ENCODE measurements at regions not wholly inside any gene's neighbourhood (a gene's known extent, or its start where the extent isn't known, plus 50 kb on each side); places are given as distances from the start of the nearest gene placed in this dataset.

DNA sequence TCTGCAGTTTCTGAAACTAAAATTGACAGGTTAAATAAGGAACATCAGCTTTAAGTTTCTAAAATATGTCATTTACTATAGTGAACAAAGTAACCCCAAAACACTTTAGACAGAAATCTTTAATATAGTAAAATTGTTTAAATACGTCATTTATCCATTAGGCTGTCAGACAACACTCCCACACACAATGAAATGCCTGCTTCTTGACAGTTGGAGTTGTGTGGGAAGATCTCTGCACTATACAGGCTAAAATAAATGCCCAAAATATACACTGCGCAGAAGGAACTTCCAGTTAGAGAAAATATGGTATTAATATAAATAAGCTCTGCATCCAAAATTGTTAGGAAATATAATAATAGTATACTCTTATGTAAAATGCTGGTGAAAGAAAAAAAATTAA lies 794.4 kb downstream of the CDH18 start:
- no peak overlapping the region for H3K4me3 ChIP-seq (ENCODE audit: control insufficient read depth in 2 of 3, extremely low read depth in 1 of 3, insufficient read depth in 2 of 3, low read depth in 1 of 3, low read length in 3 of 3)
- H3K4me1 ChIP-seq (ENCODE audit: control insufficient read depth, extremely low read depth, insufficient read depth, low read length): no peaks in the 10 kb centered on the region
- no peaks in the 10 kb centered on the region for H3K79me2 ChIP-seq (ENCODE audit: control insufficient read depth, insufficient read depth, low read length)
- FAIRE-seq (no peak), DNase-seq (ENCODE audit: low read depth, low spot score) (no peak)
- H3K9me3 ChIP-seq (ENCODE audit: control insufficient read depth, low read depth, low read length): no peaks in the 10 kb centered on the region
- no peaks in the 10 kb centered on the region for H3K27me3 ChIP-seq (ENCODE audit: control insufficient read depth, extremely low read depth, insufficient read depth, low read length)
- H3K4me2 ChIP-seq (ENCODE audit: control insufficient read depth, extremely low read depth, insufficient read depth, low read depth, low read length): no peak overlapping the region
- no peak overlapping the region for H2AFZ ChIP-seq (ENCODE audit: control insufficient read depth, low read length)
- H3K36me3 ChIP-seq (ENCODE audit: control insufficient read depth in 2 of 2, extremely low read depth in 1 of 2, insufficient read depth in 2 of 2, low read length in 2 of 2): no peaks in the 10 kb centered on the region
- H3K9ac ChIP-seq (ENCODE audit: control insufficient read depth, extremely low read depth, insufficient read depth, low read length): no peak overlapping the region
- TF ChIP-seq EZH2 (IDR thresholded peaks at IDR 0.05; ENCODE audit: low read length): no peak
- no peaks in the 10 kb centered on the region for H4K20me1 ChIP-seq (ENCODE audit: control insufficient read depth, extremely low read depth, insufficient read depth, low read length)
- no peaks in the 10 kb centered on the region for H3K9me1 ChIP-seq (ENCODE audit: control insufficient read depth, extremely low read depth, insufficient read depth, low read length)
- H3K27ac ChIP-seq (ENCODE audit: control insufficient read depth, insufficient read depth, low read length): no peak overlapping the region
- dilution Hi-C loops (cut with MboI; ENCODE audit: extremely low pct_ligation_motif_present, low sequenced_read_pairs): no loop called here

DNA sequence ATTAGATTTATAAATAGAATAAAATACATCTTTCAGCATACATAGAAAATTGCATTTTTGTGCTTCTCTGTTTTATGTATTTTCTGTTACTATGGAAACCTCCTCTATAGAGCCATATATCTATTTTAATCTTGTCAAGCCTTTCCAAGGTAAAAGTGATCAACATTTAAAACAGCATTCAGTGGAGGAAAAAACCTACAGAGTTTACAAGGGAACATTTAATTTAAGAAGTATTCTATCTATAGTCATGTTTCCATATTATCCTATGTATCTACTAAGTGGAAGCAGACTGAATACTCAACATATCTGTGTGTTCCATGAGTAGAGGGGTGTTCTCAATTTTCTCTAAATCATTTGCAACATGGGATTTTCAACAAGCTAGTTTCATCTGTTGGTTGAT lies 791.4 kb downstream of the CDH18 start:
- Histone ChIP-seq H3K27me3 (ENCODE audit: control insufficient read depth, extremely low read depth, insufficient read depth, low read length) (no peaks in the 10 kb centered on the region), H4K20me1 (ENCODE audit: control insufficient read depth, extremely low read depth, insufficient read depth, low read length) (no peaks in the 10 kb centered on the region), H3K4me3 (ENCODE audit: control insufficient read depth in 2 of 3, extremely low read depth in 1 of 3, insufficient read depth in 2 of 3, low read depth in 1 of 3, low read length in 3 of 3) (no peak overlapping the region), H3K9me3 (ENCODE audit: control insufficient read depth, low read depth, low read length) (no peaks in the 10 kb centered on the region), H3K4me1 (ENCODE audit: control insufficient read depth, extremely low read depth, insufficient read depth, low read length) (no peaks in the 10 kb centered on the region), H3K36me3 (ENCODE audit: control insufficient read depth in 2 of 2, extremely low read depth in 1 of 2, insufficient read depth in 2 of 2, low read length in 2 of 2) (no peaks in the 10 kb centered on the region), H3K4me2 (ENCODE audit: control insufficient read depth, extremely low read depth, insufficient read depth, low read depth, low read length) (no peak overlapping the region), H3K27ac (ENCODE audit: control insufficient read depth, insufficient read depth, low read length) (no peak overlapping the region), H3K9ac (ENCODE audit: control insufficient read depth, extremely low read depth, insufficient read depth, low read length) (no peak overlapping the region), H3K79me2 (ENCODE audit: control insufficient read depth, insufficient read depth, low read length) (no peaks in the 10 kb centered on the region), H2AFZ (ENCODE audit: control insufficient read depth, low read length) (no peak overlapping the region), H3K9me1 (ENCODE audit: control insufficient read depth, extremely low read depth, insufficient read depth, low read length) (no peaks in the 10 kb centered on the region)
- TF ChIP-seq EZH2 (IDR thresholded peaks at IDR 0.05; ENCODE audit: low read length): no peak
- TF ChIP-seq CTCF (optimal IDR thresholded peaks at IDR 0.05 in 1 of 3, IDR thresholded peaks at IDR 0.05 in 1 of 3, conservative IDR thresholded peaks at IDR 0.05 in 1 of 3; ENCODE audit: extremely low read depth in 1 of 3, insufficient read depth in 2 of 3, low read length in 3 of 3): no peak
- dilution Hi-C loops (cut with MboI; ENCODE audit: extremely low pct_ligation_motif_present, low sequenced_read_pairs): no loop called here
- DNase-seq (ENCODE audit: low read depth, low spot score) (no peak), FAIRE-seq (no peak)

- Histone ChIP-seq H3K79me2 (ENCODE audit: control insufficient read depth, insufficient read depth, low read length) (no peaks in the 10 kb centered on the region), H3K4me3 (ENCODE audit: control insufficient read depth in 2 of 3, extremely low read depth in 1 of 3, insufficient read depth in 2 of 3, low read depth in 1 of 3, low read length in 3 of 3) (no peak overlapping the region), H4K20me1 (ENCODE audit: control insufficient read depth, extremely low read depth, insufficient read depth, low read length) (no peaks in the 10 kb centered on the region), H3K27me3 (ENCODE audit: control insufficient read depth, extremely low read depth, insufficient read depth, low read length) (no peaks in the 10 kb centered on the region), H3K4me1 (ENCODE audit: control insufficient read depth, extremely low read depth, insufficient read depth, low read length) (no peaks in the 10 kb centered on the region), H3K9me1 (ENCODE audit: control insufficient read depth, extremely low read depth, insufficient read depth, low read length) (no peaks in the 10 kb centered on the region), H3K4me2 (ENCODE audit: control insufficient read depth, extremely low read depth, insufficient read depth, low read depth, low read length) (no peak overlapping the region), H3K36me3 (ENCODE audit: control insufficient read depth in 2 of 2, extremely low read depth in 1 of 2, insufficient read depth in 2 of 2, low read length in 2 of 2) (no peaks in the 10 kb centered on the region), H3K27ac (ENCODE audit: control insufficient read depth, insufficient read depth, low read length) (no peak overlapping the region), H3K9me3 (ENCODE audit: control insufficient read depth, low read depth, low read length) (no peaks in the 10 kb centered on the region), H3K9ac (ENCODE audit: control insufficient read depth, extremely low read depth, insufficient read depth, low read length) (no peak overlapping the region), H2AFZ (ENCODE audit: control insufficient read depth, low read length) (no peak overlapping the region)
- no peak for FAIRE-seq
- no peak for TF ChIP-seq EZH2 (IDR thresholded peaks at IDR 0.05; ENCODE audit: low read length)
- no peak for TF ChIP-seq CTCF (optimal IDR thresholded peaks at IDR 0.05 in 1 of 3, IDR thresholded peaks at IDR 0.05 in 1 of 3, conservative IDR thresholded peaks at IDR 0.05 in 1 of 3; ENCODE audit: extremely low read depth in 1 of 3, insufficient read depth in 2 of 3, low read length in 3 of 3)
- DNase-seq (ENCODE audit: low read depth, low spot score): no peak
- dilution Hi-C loops (cut with MboI; ENCODE audit: extremely low pct_ligation_motif_present, low sequenced_read_pairs): no loop called here
These were observed 787.7 kb downstream of the CDH18 start for GRCh38 chr5:19200251-19200650.
